ENCODE measurements at regions not wholly inside any gene's neighbourhood (a gene's known extent, or its start where the extent isn't known, plus 50 kb on each side); places are given as distances from the start of the nearest gene placed in this dataset.
"Not testable (repeated sequence)": the region's sequence is repeated elsewhere in the genome, so short reads cannot be mapped to it uniquely, and the experiment has no call there.

- no peak for TF ChIP-seq POLR2A (IDR thresholded peaks at IDR 0.05; ENCODE audit: low read depth, low read length)
- TF ChIP-seq POLR2AphosphoS5 (IDR thresholded peaks at IDR 0.05; ENCODE audit: low read depth, low read length) = no peak
- no peak for TF ChIP-seq TAF1 (IDR thresholded peaks at IDR 0.05; ENCODE audit: borderline replicate concordance, low read depth, low read length)
- no peak for FAIRE-seq
- no peak for DNase-seq (ENCODE audit: insufficient read length)
These were observed 173.1 kb downstream of the YTHDC2 start for GRCh38 chr5:113686599-113686998.

GRCh38 chr5:113689647-113690046 lies 176.2 kb downstream of the YTHDC2 start:
- FAIRE-seq = no peak
- TF ChIP-seq POLR2A (IDR thresholded peaks at IDR 0.05; ENCODE audit: low read depth, low read length) (no peak), POLR2AphosphoS5 (IDR thresholded peaks at IDR 0.05; ENCODE audit: low read depth, low read length) (no peak), TAF1 (IDR thresholded peaks at IDR 0.05; ENCODE audit: borderline replicate concordance, low read depth, low read length) (no peak)
- DNase-seq (ENCODE audit: insufficient read length) = no peak

DNA sequence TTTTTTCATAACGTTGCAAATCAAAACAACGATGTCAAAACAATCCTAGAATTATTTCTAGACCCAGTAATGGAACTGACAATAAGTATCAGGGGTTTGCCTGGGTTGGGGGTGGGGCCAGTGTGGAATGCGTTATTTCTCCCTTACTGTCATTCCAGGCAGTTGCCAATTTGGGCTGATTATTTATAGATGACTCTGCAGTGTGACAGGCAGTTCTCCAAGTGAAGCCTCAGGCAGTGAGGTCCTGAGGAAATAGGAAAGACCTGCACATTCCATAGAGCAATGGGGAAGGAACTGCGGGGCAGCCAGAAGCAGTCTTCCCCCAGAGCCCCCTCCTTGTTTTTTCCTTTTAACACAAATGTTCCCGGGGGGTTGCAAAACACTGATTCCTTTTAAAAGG lies 179.0 kb downstream of the YTHDC2 start:
- no peak for DNase-seq (ENCODE audit: insufficient read length)
- TF ChIP-seq POLR2AphosphoS5 (IDR thresholded peaks at IDR 0.05; ENCODE audit: low read depth, low read length) (no peak), TAF1 (IDR thresholded peaks at IDR 0.05; ENCODE audit: borderline replicate concordance, low read depth, low read length) (no peak), POLR2A (IDR thresholded peaks at IDR 0.05; ENCODE audit: low read depth, low read length) (no peak)
- no peak for FAIRE-seq

DNA sequence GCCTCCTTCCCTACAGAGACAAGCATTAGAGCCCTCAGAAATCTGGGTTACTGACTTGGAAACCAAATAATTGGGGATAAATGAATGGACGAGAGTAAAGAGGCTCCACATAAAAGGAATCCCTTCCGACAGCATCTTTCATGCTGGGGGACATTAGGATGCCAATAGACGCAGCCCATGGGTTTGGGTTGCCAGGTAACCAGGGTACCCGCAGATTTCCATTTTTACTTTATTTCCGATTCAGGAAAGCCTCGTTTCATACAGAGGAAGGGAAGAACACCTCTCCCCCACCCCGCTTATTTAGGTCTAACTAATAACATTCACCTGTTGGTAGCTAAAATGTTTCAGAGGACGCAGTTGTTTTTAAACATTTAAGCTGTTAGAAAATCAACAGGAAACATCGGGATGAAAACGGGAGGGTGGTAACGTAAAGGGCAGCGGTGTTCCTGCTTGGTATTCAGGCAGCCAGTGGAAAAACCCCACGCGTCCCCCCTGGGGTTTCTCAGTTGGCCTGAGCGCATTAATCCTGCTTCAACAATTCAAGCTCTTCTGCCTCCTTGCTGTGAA lies 179.5 kb downstream of the YTHDC2 start:
- FAIRE-seq (no peak), DNase-seq (ENCODE audit: insufficient read length) (no peak)
- TF ChIP-seq POLR2A (IDR thresholded peaks at IDR 0.05; ENCODE audit: low read depth, low read length) (no peak), POLR2AphosphoS5 (IDR thresholded peaks at IDR 0.05; ENCODE audit: low read depth, low read length) (no peak), TAF1 (IDR thresholded peaks at IDR 0.05; ENCODE audit: borderline replicate concordance, low read depth, low read length) (no peak)

DNA sequence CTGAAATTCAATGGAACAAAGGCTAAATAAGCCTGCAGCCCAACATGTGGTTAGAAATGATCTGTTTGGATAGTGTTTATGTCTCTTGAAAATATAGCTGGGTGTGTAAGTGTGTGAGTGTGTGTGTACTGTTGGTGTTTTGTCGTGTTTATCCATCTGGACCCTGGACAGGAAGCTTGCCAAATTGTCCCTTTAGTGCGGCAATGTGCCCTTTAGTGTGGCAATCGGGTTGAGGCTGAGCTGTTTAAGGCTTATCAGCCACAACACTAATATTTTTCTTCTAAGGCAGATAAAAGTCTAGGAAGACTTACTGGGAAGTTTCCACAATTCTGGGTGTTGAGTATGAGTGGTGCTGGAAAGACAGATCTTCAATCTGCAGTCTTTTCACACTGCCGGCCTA lies 180.2 kb downstream of the YTHDC2 start:
- DNase-seq (ENCODE audit: insufficient read length) = no peak
- no peak for TF ChIP-seq POLR2A (IDR thresholded peaks at IDR 0.05; ENCODE audit: low read depth, low read length)
- no peak for TF ChIP-seq TAF1 (IDR thresholded peaks at IDR 0.05; ENCODE audit: borderline replicate concordance, low read depth, low read length)
- TF ChIP-seq POLR2AphosphoS5 (IDR thresholded peaks at IDR 0.05; ENCODE audit: low read depth, low read length) = no peak
- FAIRE-seq = no peak

DNA sequence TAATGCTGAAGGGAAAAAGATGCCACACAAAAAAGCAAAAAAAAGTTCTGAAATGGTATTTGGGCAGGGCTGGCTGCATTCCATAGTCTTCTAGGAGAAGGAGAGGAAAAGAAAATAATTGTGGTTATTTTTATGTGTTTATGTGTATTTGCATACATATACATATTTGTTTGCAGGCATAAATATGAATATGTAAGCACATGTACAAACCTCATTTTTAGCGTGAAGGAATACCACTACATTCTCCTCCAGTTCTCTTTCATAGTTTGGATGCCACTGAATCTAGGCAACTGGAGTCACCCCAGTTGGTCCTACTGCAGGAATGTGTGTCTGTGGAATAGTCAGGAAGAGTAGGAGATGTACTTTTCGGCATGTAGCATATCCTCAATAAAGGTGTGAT lies 181.1 kb downstream of the YTHDC2 start:
- TF ChIP-seq POLR2A (IDR thresholded peaks at IDR 0.05; ENCODE audit: low read depth, low read length) = no peak
- no peak for TF ChIP-seq TAF1 (IDR thresholded peaks at IDR 0.05; ENCODE audit: borderline replicate concordance, low read depth, low read length)
- TF ChIP-seq POLR2AphosphoS5 (IDR thresholded peaks at IDR 0.05; ENCODE audit: low read depth, low read length) = no peak
- FAIRE-seq (no peak), DNase-seq (ENCODE audit: insufficient read length) (no peak)

- FAIRE-seq (no peak), DNase-seq (ENCODE audit: insufficient read length) (no peak)
- no peak for TF ChIP-seq POLR2AphosphoS5 (IDR thresholded peaks at IDR 0.05; ENCODE audit: low read depth, low read length)
These were observed 189.8 kb downstream of the YTHDC2 start for GRCh38 chr5:113703266-113703665.

GRCh38 chr5:113705657-113706056 lies 192.2 kb downstream of the YTHDC2 start:
- TF ChIP-seq POLR2AphosphoS5 (IDR thresholded peaks at IDR 0.05; ENCODE audit: low read depth, low read length) (no peak), POLR2A (IDR thresholded peaks at IDR 0.05; ENCODE audit: low read depth, low read length) (no peak), TAF1 (IDR thresholded peaks at IDR 0.05; ENCODE audit: borderline replicate concordance, low read depth, low read length) (no peak)
- FAIRE-seq = no peak
- no peak for DNase-seq (ENCODE audit: insufficient read length)

DNA sequence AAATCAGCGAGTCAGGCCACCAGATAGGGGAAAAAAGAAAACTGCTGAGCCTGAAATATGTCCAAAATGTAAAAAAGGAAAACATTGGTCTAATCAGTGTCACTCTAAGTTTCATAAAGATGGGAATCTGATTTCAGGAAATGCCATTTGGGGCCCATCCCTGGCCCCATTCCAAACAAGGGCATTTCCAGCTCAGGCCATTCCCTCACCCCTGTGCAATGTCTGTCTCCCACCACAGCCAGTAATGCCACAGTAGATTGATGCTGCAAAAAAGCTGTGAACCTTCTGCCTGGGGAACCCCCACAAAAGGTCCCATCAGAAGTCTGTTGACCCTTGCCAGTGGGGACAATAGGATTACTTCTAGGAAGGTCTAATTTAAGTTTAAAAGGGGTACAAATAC lies 199.6 kb downstream of the YTHDC2 start:
- no peak for DNase-seq (ENCODE audit: insufficient read length)
- FAIRE-seq = no peak
- no peak for TF ChIP-seq POLR2AphosphoS5 (IDR thresholded peaks at IDR 0.05; ENCODE audit: low read depth, low read length)
- TF ChIP-seq TAF1 (IDR thresholded peaks at IDR 0.05; ENCODE audit: borderline replicate concordance, low read depth, low read length) = no peak
- TF ChIP-seq POLR2A (IDR thresholded peaks at IDR 0.05; ENCODE audit: low read depth, low read length) = no peak

DNA sequence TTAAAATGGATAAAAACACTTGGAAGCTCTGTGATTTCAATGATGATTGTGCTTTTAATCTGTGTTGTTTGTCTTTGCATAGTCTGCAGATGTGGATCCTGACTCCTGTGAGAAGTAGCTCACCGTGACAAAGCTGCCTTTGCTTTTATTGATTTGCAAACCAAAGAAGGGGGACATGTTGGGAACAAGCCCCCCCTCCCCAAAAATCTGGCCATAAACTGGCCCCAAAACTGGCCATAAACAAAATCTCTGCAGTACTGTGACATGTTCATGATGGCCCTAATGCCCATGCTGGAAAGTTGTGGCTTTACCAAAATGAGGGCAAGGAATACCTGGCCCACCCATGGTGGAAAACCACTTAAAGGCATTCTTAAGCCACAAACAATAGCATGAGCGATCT lies 202.4 kb downstream of the YTHDC2 start:
- not testable (repeated sequence) for FAIRE-seq

GRCh38 chr5:113719549-113719948 lies 206.1 kb downstream of the YTHDC2 start:
- no peak for FAIRE-seq
- no peak for DNase-seq (ENCODE audit: insufficient read length)
- no peak for TF ChIP-seq POLR2AphosphoS5 (IDR thresholded peaks at IDR 0.05; ENCODE audit: low read depth, low read length)
- no peak for TF ChIP-seq POLR2A (IDR thresholded peaks at IDR 0.05; ENCODE audit: low read depth, low read length)
- TF ChIP-seq TAF1 (IDR thresholded peaks at IDR 0.05; ENCODE audit: borderline replicate concordance, low read depth, low read length) = no peak

More for the DNA sequence above, 202.4 kb downstream of the YTHDC2 start:
- DNase-seq (ENCODE audit: insufficient read length) = not testable (repeated sequence)

DNA sequence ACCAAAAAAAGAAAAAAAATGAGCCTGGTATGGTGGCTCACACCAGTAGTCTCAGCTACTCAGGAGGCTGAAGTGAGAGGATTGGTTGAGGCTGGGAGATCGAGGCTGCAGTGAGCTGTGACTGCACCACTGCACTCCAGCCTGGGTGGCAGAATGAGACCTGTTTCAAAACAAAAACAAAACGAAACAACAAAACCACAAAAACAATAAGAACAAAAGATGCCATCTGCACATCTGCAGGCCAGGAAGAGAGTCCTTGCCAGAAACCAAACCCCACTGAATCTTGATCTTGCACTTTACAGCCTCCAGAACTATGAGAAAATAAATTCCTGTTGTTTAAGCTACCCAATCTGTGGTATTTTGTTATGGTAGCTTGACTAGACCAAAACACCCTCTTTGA lies 207.7 kb downstream of the YTHDC2 start:
- no peak for DNase-seq (ENCODE audit: insufficient read length)

DNA sequence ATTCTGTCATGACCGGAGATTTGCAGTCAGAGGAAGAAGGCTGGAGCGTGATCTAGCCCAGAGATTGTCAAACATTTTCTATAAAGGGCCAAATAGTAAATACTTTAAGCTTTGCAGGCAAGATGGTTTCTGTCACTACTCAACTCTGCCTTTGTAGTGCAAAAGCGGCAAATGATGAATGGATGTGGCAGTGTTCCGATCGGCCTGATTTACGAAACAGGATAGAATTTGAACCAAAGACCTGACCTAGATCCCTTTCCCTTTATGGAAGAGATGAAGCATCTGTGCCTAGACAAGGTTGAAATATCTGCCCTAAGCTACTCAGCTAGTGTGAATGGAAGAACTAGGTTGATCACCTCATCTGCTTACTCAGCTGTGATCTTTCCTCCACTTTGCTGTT lies 209.5 kb downstream of the YTHDC2 start:
- TF ChIP-seq POLR2A (IDR thresholded peaks at IDR 0.05; ENCODE audit: low read depth, low read length) = no peak
- no peak for FAIRE-seq

More for the DNA sequence above, 207.7 kb downstream of the YTHDC2 start:
- TF ChIP-seq TAF1 (IDR thresholded peaks at IDR 0.05; ENCODE audit: borderline replicate concordance, low read depth, low read length) (no peak), POLR2AphosphoS5 (IDR thresholded peaks at IDR 0.05; ENCODE audit: low read depth, low read length) (no peak), POLR2A (IDR thresholded peaks at IDR 0.05; ENCODE audit: low read depth, low read length) (no peak)
- FAIRE-seq = no peak

More for the DNA sequence above, 209.5 kb downstream of the YTHDC2 start:
- no peak for DNase-seq (ENCODE audit: insufficient read length)

Data from GM12892 (cell line).